C4-2B (cell line): ENCODE measurements at regions not wholly inside any gene's neighbourhood (a gene's known extent, or its start where the extent isn't known, plus 50 kb on each side); places are given as distances from the start of the nearest gene placed in this dataset.

ENCODE experiments used
- CTCF ChIP-seq: fragments of 450-650 bp; conservative IDR thresholded peaks from 2 replicates; pipeline ENCODE4 v1.5.1; 2017; ENCODE audit warnings: mild to moderate bottlenecking
- ZFX ChIP-seq: fragments of 450-650 bp; IDR thresholded peaks from 2 replicates; pipeline ENCODE4 v1.6.1; 2017

DNA sequence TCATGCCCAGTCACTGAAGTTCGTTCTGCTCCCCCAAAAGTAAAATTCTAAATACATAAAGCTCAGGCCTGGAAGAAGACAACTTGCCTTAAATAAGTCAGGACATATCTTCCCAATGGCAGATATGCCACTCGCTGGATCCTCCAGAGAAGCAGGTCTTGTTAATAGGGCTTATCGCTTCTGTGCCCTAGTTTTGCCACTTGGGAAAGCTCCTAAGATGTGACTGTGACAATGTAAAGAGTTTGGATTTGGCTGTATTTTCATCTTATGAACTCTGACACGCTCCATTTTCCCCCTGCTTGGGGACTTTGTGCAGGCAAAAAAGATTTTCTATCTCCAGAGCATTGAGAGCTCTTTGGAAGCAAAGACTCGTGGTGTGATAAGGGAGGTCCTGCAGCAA lies 279.9 kb downstream of the WDR11 start:
- TF ChIP-seq ZFX (no peak), CTCF (no peak)
